Keratinocyte (primary cell): ENCODE measurements at regions not wholly inside any gene's neighbourhood (a gene's known extent, or its start where the extent isn't known, plus 50 kb on each side); places are given as distances from the start of the nearest gene placed in this dataset.

Experiments used
- DNase-seq: peaks from one replicate; pipeline ENCODE4 v3.0.0-alpha.2; 2011; ENCODE audit warnings: low read depth, missing footprints, low spot score
- FAIRE-seq: peaks from 2 replicates; lab custom pipeline; 2011; peaks lifted over from hg19 to GRCh38; lab: Jason Lieb, UNC
- H2AFZ ChIP-seq: 2 replicates; pipeline ENCODE4 v1.6.0; 2012; ENCODE audit warnings: low read length, control low read depth, inconsistent platforms; ENCODE audit not compliant: control insufficient read depth
- H3K27ac ChIP-seq: 2 replicates; pipeline ENCODE4 v1.5.1; 2011; ENCODE audit warnings: low read length; ENCODE audit not compliant: control insufficient read depth, insufficient read depth
- H3K27me3 ChIP-seq: 3 replicates; pipeline ENCODE4 v1.6.0; 2011; ENCODE audit warnings: low read length; ENCODE audit not compliant: control insufficient read depth, insufficient read depth; ENCODE audit errors: extremely low read depth
- H3K36me3 ChIP-seq, 2 experiments: 2 replicates in 1 of 2; 3 replicates in 1 of 2; pipeline ENCODE4 v1.5.1; 2011; ENCODE audit warnings: low read length in 2 of 2, mild to moderate bottlenecking in 1 of 2; ENCODE audit not compliant: control insufficient read depth in 2 of 2, insufficient read depth in 2 of 2; ENCODE audit errors: extremely low read depth in 1 of 2
- H3K4me1 ChIP-seq: 3 replicates; pipeline ENCODE4 v1.5.1; 2011; ENCODE audit warnings: low read length; ENCODE audit not compliant: control insufficient read depth, insufficient read depth; ENCODE audit errors: extremely low read depth
- H3K4me2 ChIP-seq: 3 replicates; pipeline ENCODE4 v1.6.0; 2011; ENCODE audit warnings: low read depth, low read length; ENCODE audit not compliant: control insufficient read depth, insufficient read depth; ENCODE audit errors: extremely low read depth
- H3K4me3 ChIP-seq, 3 experiments: fragments of 200-600 bp in 1 of 3; sonication (generic) in 1 of 3; 2 replicates in 2 of 3; 3 replicates in 1 of 3; pipeline ENCODE4 v1.5.1; 2011 to 2016; ENCODE audit warnings: low read length in 3 of 3, mild to moderate bottlenecking in 3 of 3, control low read depth in 2 of 3, inconsistent platforms in 1 of 3, low read depth in 1 of 3, mixed read lengths in 1 of 3, mixed run types in 1 of 3, moderate library complexity in 1 of 3; ENCODE audit not compliant: control insufficient read depth in 2 of 3, insufficient read depth in 2 of 3; ENCODE audit errors: extremely low read depth in 1 of 3
- H3K79me2 ChIP-seq: 2 replicates; pipeline ENCODE4 v1.6.0; 2012; ENCODE audit warnings: low read length; ENCODE audit not compliant: control insufficient read depth, insufficient read depth
- H3K9ac ChIP-seq: 3 replicates; pipeline ENCODE4 v1.6.0; 2011; ENCODE audit warnings: low read length; ENCODE audit not compliant: control insufficient read depth, insufficient read depth; ENCODE audit errors: extremely low read depth
- H3K9me1 ChIP-seq: 3 replicates; pipeline ENCODE4 v1.6.0; 2011; ENCODE audit warnings: low read length; ENCODE audit not compliant: control insufficient read depth, insufficient read depth; ENCODE audit errors: extremely low read depth
- H3K9me3 ChIP-seq: 2 replicates; pipeline ENCODE4 v1.5.1; 2012; ENCODE audit warnings: low read depth, low read length; ENCODE audit not compliant: control insufficient read depth
- H4K20me1 ChIP-seq: 3 replicates; pipeline ENCODE4 v1.6.0; 2011; ENCODE audit warnings: low read length; ENCODE audit not compliant: control insufficient read depth, insufficient read depth; ENCODE audit errors: extremely low read depth
- CTCF ChIP-seq, 3 experiments: IDR thresholded peaks in 1 of 3; conservative IDR thresholded peaks in 1 of 3; optimal IDR thresholded peaks in 1 of 3; 2 replicates in 2 of 3; 3 replicates in 1 of 3; pipeline versions ENCODE3 to v1.5.1; 2011; ENCODE audit warnings: low read length in 3 of 3, mild to moderate bottlenecking in 3 of 3, moderate library complexity in 2 of 3, control low read depth in 1 of 3, inconsistent platforms in 1 of 3; ENCODE audit not compliant: insufficient read depth in 2 of 3; ENCODE audit errors: extremely low read depth in 1 of 3
- EZH2 ChIP-seq: IDR thresholded peaks from one replicate; pipeline ENCODE4 v1.6.1; 2012; ENCODE audit warnings: inconsistent platforms, mild to moderate bottlenecking, low read length, moderate library complexity
- dilution Hi-C: fragments of 300-500 bp; cut with MboI; formaldehyde crosslinking; loops from one replicate; pipeline ENCODE4 v1.7.0; 2020; ENCODE audit warnings: low sequenced_read_pairs; ENCODE audit not compliant: extremely low pct_ligation_motif_present

- Histone ChIP-seq H3K36me3 (no peaks in the 10 kb centered on the region), H3K9me3 (no peaks in the 10 kb centered on the region), H3K4me1 (no peaks in the 10 kb centered on the region), H3K9ac (no peak overlapping the region), H3K9me1 (no peaks in the 10 kb centered on the region), H3K4me3 (no peak overlapping the region), H3K27ac (no peak overlapping the region), H4K20me1 (no peaks in the 10 kb centered on the region), H3K79me2 (no peaks in the 10 kb centered on the region), H3K4me2 (no peak overlapping the region), H3K27me3 (no peaks in the 10 kb centered on the region), H2AFZ (no peak overlapping the region)
- TF ChIP-seq EZH2 (no peak), CTCF (optimal IDR thresholded peaks at IDR 0.05 in 1 of 3, IDR thresholded peaks at IDR 0.05 in 1 of 3, conservative IDR thresholded peaks at IDR 0.05 in 1 of 3; ENCODE audit: extremely low read depth in 1 of 3, insufficient read depth in 2 of 3, low read length in 3 of 3) (no peak)
- FAIRE-seq (no peak), DNase-seq (no peak)
- dilution Hi-C loops = no loop called here
These were observed 800.0 kb upstream of the IGFBP7 start for GRCh38 chr4:57910151-57910550.

- Histone ChIP-seq H3K36me3 (no peaks in the 10 kb centered on the region), H3K9me3 (no peaks in the 10 kb centered on the region), H4K20me1 (no peaks in the 10 kb centered on the region), H3K4me1 (no peaks in the 10 kb centered on the region), H3K27me3 (no peaks in the 10 kb centered on the region), H3K4me2 (no peak overlapping the region), H3K27ac (no peak overlapping the region), H3K9ac (no peak overlapping the region), H3K4me3 (no peak overlapping the region), H3K9me1 (no peaks in the 10 kb centered on the region), H3K79me2 (no peaks in the 10 kb centered on the region), H2AFZ (no peak overlapping the region)
- DNase-seq (no peak), FAIRE-seq (no peak)
- TF ChIP-seq EZH2 = no peak
- TF ChIP-seq CTCF (optimal IDR thresholded peaks at IDR 0.05 in 1 of 3, IDR thresholded peaks at IDR 0.05 in 1 of 3, conservative IDR thresholded peaks at IDR 0.05 in 1 of 3; ENCODE audit: extremely low read depth in 1 of 3, insufficient read depth in 2 of 3, low read length in 3 of 3) = no peak
- dilution Hi-C loops = no loop called here
These were observed 795.8 kb upstream of the IGFBP7 start for GRCh38 chr4:57905965-57906364.
